KMS-11 (cell line): ENCODE measurements at regions not wholly inside any gene's neighbourhood (a gene's known extent, or its start where the extent isn't known, plus 50 kb on each side); places are given as distances from the start of the nearest gene placed in this dataset.

Experiments used
- H2AFZ ChIP-seq: fragments of 200-600 bp; sonication (generic); 2 replicates; pipeline ENCODE4 v1.6.1; 2016; ENCODE audit warnings: antibody characterized with exemption, mixed run types, low read depth
- H3K27ac ChIP-seq: fragments of 200-600 bp; sonication (generic); 2 replicates; pipeline ENCODE4 v1.6.1; 2016; ENCODE audit warnings: mild to moderate bottlenecking, mixed run types
- H3K27me3 ChIP-seq: fragments of 200-600 bp; sonication (generic); 2 replicates; pipeline ENCODE4 v1.6.1; 2017; ENCODE audit warnings: mild to moderate bottlenecking, low read depth, mixed run types, moderate library complexity; ENCODE audit not compliant: insufficient read depth
- H3K36me3 ChIP-seq: fragments of 200-600 bp; sonication (generic); 2 replicates; pipeline ENCODE4 v1.6.1; 2017; ENCODE audit warnings: mild to moderate bottlenecking, mixed run types; ENCODE audit not compliant: insufficient read depth
- H3K4me1 ChIP-seq: fragments of 200-600 bp; sonication (generic); 2 replicates; pipeline ENCODE4 v1.6.1; 2016; ENCODE audit warnings: mild to moderate bottlenecking, low read depth, mixed run types; ENCODE audit not compliant: poor library complexity, severe bottlenecking
- H3K4me2 ChIP-seq: fragments of 200-600 bp; sonication (generic); 2 replicates; pipeline ENCODE4 v1.7.0; 2016; ENCODE audit warnings: mild to moderate bottlenecking, mixed run types
- H3K4me3 ChIP-seq: fragments of 200-600 bp; sonication (generic); IDR thresholded peaks from 2 replicates; pipeline ENCODE4 v1.6.1; 2017; ENCODE audit warnings: low read depth, low read length, mixed read lengths; ENCODE audit not compliant: insufficient read depth
- H3K79me2 ChIP-seq: fragments of 200-600 bp; sonication (generic); 2 replicates; pipeline ENCODE4 v1.6.1; 2016; ENCODE audit warnings: low read depth, mixed run types; ENCODE audit not compliant: insufficient read depth
- H3K9ac ChIP-seq: fragments of 200-600 bp; sonication (generic); 2 replicates; pipeline ENCODE4 v1.6.1; 2016; ENCODE audit warnings: mild to moderate bottlenecking, mixed run types
- H4K20me1 ChIP-seq: fragments of 200-600 bp; sonication (generic); 2 replicates; pipeline ENCODE4 v1.6.1; 2016; ENCODE audit warnings: mild to moderate bottlenecking, mixed run types; ENCODE audit not compliant: insufficient read depth
- CTCF ChIP-seq: fragments of 200-600 bp; sonication (generic); conservative IDR thresholded peaks from 2 replicates; pipeline ENCODE4 v1.6.1; 2017; ENCODE audit warnings: low read depth, mild to moderate bottlenecking, antibody characterized with exemption, low read length, moderate library complexity, mixed read lengths

GRCh38 chr5:175308701-175309100 lies 135.3 kb downstream of the DRD1 start:
- H3K27ac ChIP-seq, result no peak overlapping the region
- TF ChIP-seq CTCF, result no peak
- no peak overlapping the region for H3K4me2 ChIP-seq
- no peaks in the 10 kb centered on the region for H3K27me3 ChIP-seq
- no peaks in the 10 kb centered on the region for H3K4me1 ChIP-seq
- H3K36me3 ChIP-seq, result no peaks in the 10 kb centered on the region
- H4K20me1 ChIP-seq, result no peaks in the 10 kb centered on the region
- no peak overlapping the region for H3K9ac ChIP-seq
- no peak overlapping the region for H3K4me3 ChIP-seq
- H3K79me2 ChIP-seq, result no peaks in the 10 kb centered on the region
- no peak overlapping the region for H2AFZ ChIP-seq

GRCh38 chr5:175306381-175306780 lies 137.6 kb downstream of the DRD1 start:
- no peak overlapping the region for H3K4me2 ChIP-seq
- no peaks in the 10 kb centered on the region for H3K36me3 ChIP-seq
- TF ChIP-seq CTCF, result no peak
- no peaks in the 10 kb centered on the region for H3K4me1 ChIP-seq
- H3K9ac ChIP-seq, result no peak overlapping the region
- H3K79me2 ChIP-seq, result no peaks in the 10 kb centered on the region
- no peaks in the 10 kb centered on the region for H4K20me1 ChIP-seq
- no peak overlapping the region for H3K27ac ChIP-seq
- H2AFZ ChIP-seq, result no peak overlapping the region
- no peaks in the 10 kb centered on the region for H3K27me3 ChIP-seq
- H3K4me3 ChIP-seq, result no peak overlapping the region

GRCh38 chr5:175305251-175305650 lies 138.7 kb downstream of the DRD1 start:
- Histone ChIP-seq H3K79me2 (no peaks in the 10 kb centered on the region), H3K4me1 (no peaks in the 10 kb centered on the region), H3K27me3 (no peaks in the 10 kb centered on the region), H3K4me2 (no peak overlapping the region), H3K4me3 (no peak overlapping the region), H3K9ac (no peak overlapping the region), H3K36me3 (no peaks in the 10 kb centered on the region), H4K20me1 (no peaks in the 10 kb centered on the region), H2AFZ (no peak overlapping the region), H3K27ac (no peak overlapping the region)
- TF ChIP-seq CTCF, result no peak

- H3K4me1 ChIP-seq, result no peaks in the 10 kb centered on the region
- no peak overlapping the region for H2AFZ ChIP-seq
- H3K4me2 ChIP-seq, result no peak overlapping the region
- TF ChIP-seq CTCF, result no peak
- no peaks in the 10 kb centered on the region for H3K79me2 ChIP-seq
- H3K27me3 ChIP-seq, result no peaks in the 10 kb centered on the region
- no peaks in the 10 kb centered on the region for H4K20me1 ChIP-seq
- no peaks in the 10 kb centered on the region for H3K36me3 ChIP-seq
- no peak overlapping the region for H3K9ac ChIP-seq
- H3K27ac ChIP-seq, result no peak overlapping the region
- H3K4me3 ChIP-seq, result no peak overlapping the region
Measured at GRCh38 chr5:175290379-175290778, 153.6 kb downstream of the DRD1 start.
